Prostate gland (tissue), 2 donors: ENCODE measurements at regions not wholly inside any gene's neighbourhood (a gene's known extent, or its start where the extent isn't known, plus 50 kb on each side); places are given as distances from the start of the nearest gene placed in this dataset.

Experiments used
- DNase-seq: peaks from one replicate; pipeline ENCODE4 v3.0.0-alpha.2; 2019; ENCODE audit warnings: low spot score
- H3K27ac ChIP-seq, 2 donors: fragments of 200-600 bp; sonication (generic); 2 replicates each; pipeline ENCODE4 v1.5.1; 2017 to 2019
- H3K27me3 ChIP-seq: fragments of 200-600 bp; sonication (generic); replicated peaks from 2 replicates; pipeline ENCODE4 v1.5.1; 2019; ENCODE audit not compliant: insufficient read depth
- H3K36me3 ChIP-seq, 2 donors: fragments of 200-600 bp; sonication (generic); 1 replicate in 1 of 2; 2 replicates in 1 of 2; pipeline versions ENCODE4 v1.5.1 to v1.8.1; 2017 to 2019
- H3K4me1 ChIP-seq: fragments of 200-600 bp; sonication (generic); replicated peaks from 2 replicates; pipeline ENCODE4 v1.5.1; 2019
- H3K4me3 ChIP-seq, 2 donors: fragments of 200-600 bp; sonication (generic); 2 replicates each; pipeline ENCODE4 v1.5.1; 2017 to 2019
- H3K9me3 ChIP-seq: fragments of 200-600 bp; sonication (generic); 2 replicates; pipeline ENCODE4 v1.5.1; 2017
- POLR2A ChIP-seq: fragments of 450-650 bp; IDR thresholded peaks from one replicate; pipeline ENCODE4 v1.6.1; 2016; ENCODE audit warnings: antibody characterized with exemption, mild to moderate bottlenecking
- POLR2AphosphoS5 ChIP-seq: sonication (generic); formaldehyde crosslinking; IDR thresholded peaks from one replicate; pipeline ENCODE4 v1.6.1; 2017; ENCODE audit warnings: antibody characterized with exemption
- WGBS: methylation state at CpG from one replicate; pipeline ENCODE4 v1.1.5; 2018; 5-methylcytosine and 5-hydroxymethylcytosine counted together
- intact Hi-C: fragments of 100-400 bp; cut with DNase I; formaldehyde crosslinking; loops from one replicate; pipeline ENCODE4 v1.14.2; 2022
- TF ChIP-seq, protein P1 (sequence below), 4 experiments: fragments of 200-600 bp in 2 of 4; fragments of 450-650 bp in 2 of 4; sonication (generic) in 2 of 4; IDR thresholded peaks; 1 replicate in 3 of 4; 2 replicates in 1 of 4; pipeline ENCODE4 v1.5.1; 2016 to 2019; ENCODE audit warnings: antibody characterized with exemption in 4 of 4, mild to moderate bottlenecking in 2 of 4, moderate library complexity in 2 of 4

GRCh38 chr3:22952860-22953259 is 250.3 kb upstream of the UBE2E2 start:
- DNase-seq = no peak
- H3K4me3 ChIP-seq = no peak overlapping the region
- TF ChIP-seq POLR2AphosphoS5 (no peak), POLR2A (no peak)
- TF ChIP-seq, protein P1, sequence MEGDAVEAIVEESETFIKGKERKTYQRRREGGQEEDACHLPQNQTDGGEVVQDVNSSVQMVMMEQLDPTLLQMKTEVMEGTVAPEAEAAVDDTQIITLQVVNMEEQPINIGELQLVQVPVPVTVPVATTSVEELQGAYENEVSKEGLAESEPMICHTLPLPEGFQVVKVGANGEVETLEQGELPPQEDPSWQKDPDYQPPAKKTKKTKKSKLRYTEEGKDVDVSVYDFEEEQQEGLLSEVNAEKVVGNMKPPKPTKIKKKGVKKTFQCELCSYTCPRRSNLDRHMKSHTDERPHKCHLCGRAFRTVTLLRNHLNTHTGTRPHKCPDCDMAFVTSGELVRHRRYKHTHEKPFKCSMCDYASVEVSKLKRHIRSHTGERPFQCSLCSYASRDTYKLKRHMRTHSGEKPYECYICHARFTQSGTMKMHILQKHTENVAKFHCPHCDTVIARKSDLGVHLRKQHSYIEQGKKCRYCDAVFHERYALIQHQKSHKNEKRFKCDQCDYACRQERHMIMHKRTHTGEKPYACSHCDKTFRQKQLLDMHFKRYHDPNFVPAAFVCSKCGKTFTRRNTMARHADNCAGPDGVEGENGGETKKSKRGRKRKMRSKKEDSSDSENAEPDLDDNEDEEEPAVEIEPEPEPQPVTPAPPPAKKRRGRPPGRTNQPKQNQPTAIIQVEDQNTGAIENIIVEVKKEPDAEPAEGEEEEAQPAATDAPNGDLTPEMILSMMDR (IDR thresholded peaks at IDR 0.05) = no peak
- intact Hi-C loops = no loop called here
- no peaks in the 10 kb centered on the region for H3K9me3 ChIP-seq
- no peak overlapping the region for H3K27ac ChIP-seq
- H3K27me3 ChIP-seq = no peaks in the 10 kb centered on the region
- no peaks in the 10 kb centered on the region for H3K4me1 ChIP-seq
- 83% methylated on average over 3 of the region's 3 CpGs for WGBS
- no peaks in the 10 kb centered on the region for H3K36me3 ChIP-seq

GRCh38 chr3:22959593-22959992 is 243.5 kb upstream of the UBE2E2 start:
- DNase-seq = no peak
- Histone ChIP-seq H3K9me3 (no peaks in the 10 kb centered on the region), H3K36me3 (no peaks in the 10 kb centered on the region), H3K27ac (no peak overlapping the region), H3K4me1 (no peaks in the 10 kb centered on the region), H3K4me3 (no peak overlapping the region), H3K27me3 (no peaks in the 10 kb centered on the region)
- 80% methylated on average over 3 of the region's 3 CpGs for WGBS
- intact Hi-C loops = no loop called here
- TF ChIP-seq, protein P1 (IDR thresholded peaks at IDR 0.05) = no peak
- TF ChIP-seq POLR2A (no peak), POLR2AphosphoS5 (no peak)

- 5% methylated on average over 8 of the region's 8 CpGs for WGBS
- no peaks in the 10 kb centered on the region for H3K27me3 ChIP-seq
- H3K4me1 ChIP-seq = no peaks in the 10 kb centered on the region
- TF ChIP-seq POLR2AphosphoS5 (peak; percentile 60), POLR2A (no peak)
- TF ChIP-seq, protein P1 (IDR thresholded peaks at IDR 0.05) = peak; percentile 60 to 78 (median 68)
- no peaks in the 10 kb centered on the region for H3K9me3 ChIP-seq
- H3K27ac ChIP-seq = no peak overlapping the region
- H3K4me3 ChIP-seq = no peak overlapping the region
- no peaks in the 10 kb centered on the region for H3K36me3 ChIP-seq
- intact Hi-C loops = loop anchor here (2.0 to 5.0 kb wide), 2 partner anchors 396 to 783 kb away; no protein-coding TSS in a partner anchor
- peak; percentile 57 for DNase-seq
Measured at GRCh38 chr3:22960105-22960984, 242.8 kb upstream of the UBE2E2 start.

DNA sequence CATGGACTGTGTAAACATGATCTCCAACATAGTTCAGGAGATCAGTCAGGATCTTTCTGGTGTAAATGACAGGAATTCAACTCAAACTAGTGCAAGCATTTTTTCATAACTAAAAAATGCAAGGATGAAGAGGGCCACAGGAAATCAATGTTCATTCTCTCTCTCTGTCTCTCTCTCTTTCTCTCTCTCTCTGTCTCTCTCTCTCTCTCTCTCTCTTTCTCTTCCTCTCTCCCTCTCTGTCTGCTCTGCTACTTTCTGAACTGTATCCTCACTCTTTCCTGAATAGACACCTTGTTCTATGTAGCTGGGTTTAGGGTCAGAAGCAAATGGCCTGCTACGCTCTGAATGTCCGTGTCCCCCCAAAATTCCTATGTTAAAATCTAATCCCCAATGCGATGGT is 240.9 kb upstream of the UBE2E2 start:
- Histone ChIP-seq H3K4me3 (no peak overlapping the region), H3K4me1 (no peaks in the 10 kb centered on the region), H3K27me3 (no peaks in the 10 kb centered on the region), H3K36me3 (no peaks in the 10 kb centered on the region), H3K27ac (no peak overlapping the region), H3K9me3 (no peaks in the 10 kb centered on the region)
- DNase-seq = no peak
- 92% methylated on average over 3 of the region's 3 CpGs for WGBS
- TF ChIP-seq, protein P1 (IDR thresholded peaks at IDR 0.05) = no peak
- TF ChIP-seq POLR2A = no peak
- no peak for TF ChIP-seq POLR2AphosphoS5
- intact Hi-C loops = loop anchor here (5.0 kb wide), 1 partner anchor 785 kb away; no protein-coding TSS in a partner anchor

DNA sequence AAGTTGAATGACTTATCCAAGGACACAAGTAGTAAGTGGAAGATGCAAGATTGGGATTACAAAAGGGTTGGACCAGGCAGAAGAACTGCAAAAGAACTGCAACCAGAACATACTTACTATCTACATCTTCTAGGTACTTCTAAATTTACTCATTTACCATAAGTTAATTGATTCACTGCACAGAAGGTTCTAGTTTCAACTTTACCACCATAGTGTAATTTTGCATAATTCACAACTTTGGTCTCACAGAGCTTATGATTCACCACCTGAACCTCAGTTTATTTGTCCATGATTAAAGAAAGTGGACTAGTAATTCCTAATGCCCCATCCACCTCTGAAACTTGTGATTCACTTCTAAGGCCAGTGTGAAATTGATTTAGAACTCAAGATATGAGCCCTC is 236.8 kb upstream of the UBE2E2 start:
- Histone ChIP-seq H3K9me3 (no peaks in the 10 kb centered on the region), H3K4me1 (no peaks in the 10 kb centered on the region), H3K27me3 (no peaks in the 10 kb centered on the region), H3K4me3 (no peak overlapping the region), H3K27ac (no peak overlapping the region), H3K36me3 (no peaks in the 10 kb centered on the region)
- TF ChIP-seq, protein P1 (IDR thresholded peaks at IDR 0.05) = no peak
- TF ChIP-seq POLR2A (no peak), POLR2AphosphoS5 (no peak)
- intact Hi-C loops = no loop called here
- no peak for DNase-seq
